Vagina (tissue), 2 donors: ENCODE measurements at regions not wholly inside any gene's neighbourhood (a gene's known extent, or its start where the extent isn't known, plus 50 kb on each side); places are given as distances from the start of the nearest gene placed in this dataset.

Experiments used
- DNase-seq, 2 donors: peaks; one replicate each; pipeline ENCODE4 v3.0.0-alpha.2; 2017; ENCODE audit errors: extremely low spot score in 2 of 2
- H3K27ac ChIP-seq: fragments of 200-600 bp; sonication (generic); one replicate; pipeline ENCODE4 v1.5.1; 2019
- H3K27me3 ChIP-seq: fragments of 200-600 bp; sonication (generic); one replicate; pipeline ENCODE4 v1.5.1; 2019
- H3K36me3 ChIP-seq, 2 donors: fragments of 200-600 bp; sonication (generic); one replicate each; pipeline ENCODE4 v1.5.1; 2017 to 2019
- H3K4me1 ChIP-seq: fragments of 200-600 bp; sonication (generic); one replicate; pipeline ENCODE4 v1.5.1; 2019
- H3K4me3 ChIP-seq, 2 donors: fragments of 200-600 bp; sonication (generic); 1 replicate in 1 of 2; 2 replicates in 1 of 2; pipeline ENCODE4 v1.5.1; 2016 to 2019
- H3K9me3 ChIP-seq: fragments of 200-600 bp; sonication (generic); one replicate; pipeline ENCODE4 v1.5.1; 2019
- CTCF ChIP-seq, 3 experiments: fragments of 450-650 bp in 2 of 3; fragments of 200-600 bp in 1 of 3; sonication (generic) in 1 of 3; IDR thresholded peaks; one replicate each; pipeline ENCODE4 v1.5.1; 2017 to 2019; ENCODE audit warnings: antibody characterized with exemption in 3 of 3, mild to moderate bottlenecking in 2 of 3, moderate library complexity in 2 of 3
- POLR2A ChIP-seq, 2 donors: fragments of 450-650 bp; IDR thresholded peaks; one replicate each; pipeline ENCODE4 v1.6.1; 2017; ENCODE audit warnings: antibody characterized with exemption in 2 of 2, mild to moderate bottlenecking in 2 of 2, moderate library complexity in 2 of 2
- POLR2AphosphoS5 ChIP-seq, 2 donors: sonication (generic); formaldehyde crosslinking; IDR thresholded peaks; one replicate each; pipeline ENCODE4 v1.9.0; 2017; ENCODE audit warnings: antibody characterized with exemption in 2 of 2, mild to moderate bottlenecking in 2 of 2, low read depth in 1 of 2; ENCODE audit not compliant: insufficient read depth in 1 of 2
- intact Hi-C: fragments of 100-400 bp; cut with DNase I; formaldehyde crosslinking; loops from one replicate; pipeline ENCODE4 v1.15.1; 2023

GRCh38 chr11:91373497-91373896, 851.1 kb upstream of the FAT3 start:
- DNase-seq, result no peak
- TF ChIP-seq POLR2AphosphoS5 (IDR thresholded peaks at IDR 0.05; ENCODE audit: insufficient read depth in 1 of 2, low read depth in 1 of 2), result no peak
- no peak for TF ChIP-seq POLR2A (IDR thresholded peaks at IDR 0.05)
- no peak for TF ChIP-seq CTCF (IDR thresholded peaks at IDR 0.05)
- no peaks in the 10 kb centered on the region for H3K36me3 ChIP-seq
- H3K4me3 ChIP-seq, result no peak overlapping the region
- no peaks in the 10 kb centered on the region for H3K9me3 ChIP-seq
- no peak overlapping the region for H3K27ac ChIP-seq
- H3K4me1 ChIP-seq, result no peaks in the 10 kb centered on the region
- no peaks in the 10 kb centered on the region for H3K27me3 ChIP-seq
- intact Hi-C loops, result no loop called here

DNA sequence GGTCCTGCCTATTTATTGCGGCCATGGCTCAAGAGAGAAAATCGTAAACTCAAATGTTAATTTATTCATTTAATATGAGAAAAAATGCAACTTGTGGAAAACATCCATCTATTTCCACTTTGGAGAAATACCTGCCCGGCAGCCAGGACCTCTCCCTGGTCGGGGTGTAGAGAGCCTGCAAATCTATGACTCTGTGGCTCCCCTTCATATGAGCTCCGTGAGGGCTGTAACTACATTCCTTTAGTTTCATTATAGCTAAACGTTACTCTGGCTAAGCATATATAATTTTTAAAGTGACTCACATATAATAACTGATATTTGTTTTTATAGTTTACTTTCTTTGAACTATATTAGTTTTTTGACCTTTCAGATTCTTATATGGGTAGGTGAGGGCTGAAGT, 857.8 kb upstream of the FAT3 start:
- H3K27ac ChIP-seq, result no peak overlapping the region
- H3K36me3 ChIP-seq, result no peaks in the 10 kb centered on the region
- no peaks in the 10 kb centered on the region for H3K27me3 ChIP-seq
- H3K4me1 ChIP-seq, result no peaks in the 10 kb centered on the region
- no peak overlapping the region for H3K4me3 ChIP-seq
- no peak for DNase-seq
- TF ChIP-seq CTCF (IDR thresholded peaks at IDR 0.05) (no peak), POLR2AphosphoS5 (IDR thresholded peaks at IDR 0.05; ENCODE audit: insufficient read depth in 1 of 2, low read depth in 1 of 2) (no peak), POLR2A (IDR thresholded peaks at IDR 0.05) (no peak)
- H3K9me3 ChIP-seq, result no peaks in the 10 kb centered on the region
- intact Hi-C loops, result no loop called here

- intact Hi-C loops, result no loop called here
- TF ChIP-seq CTCF (IDR thresholded peaks at IDR 0.05), result no peak
- TF ChIP-seq POLR2AphosphoS5 (IDR thresholded peaks at IDR 0.05; ENCODE audit: insufficient read depth in 1 of 2, low read depth in 1 of 2), result no peak
- no peak for TF ChIP-seq POLR2A (IDR thresholded peaks at IDR 0.05)
- H3K27me3 ChIP-seq, result no peaks in the 10 kb centered on the region
- no peak for DNase-seq
- H3K36me3 ChIP-seq, result no peaks in the 10 kb centered on the region
- no peak overlapping the region for H3K4me3 ChIP-seq
- H3K9me3 ChIP-seq, result no peaks in the 10 kb centered on the region
- H3K27ac ChIP-seq, result no peak overlapping the region
- no peaks in the 10 kb centered on the region for H3K4me1 ChIP-seq
Measured at GRCh38 chr11:91365986-91366585, 858.5 kb upstream of the FAT3 start.

GRCh38 chr11:91350931-91351330, 873.7 kb upstream of the FAT3 start:
- H3K4me1 ChIP-seq, result no peaks in the 10 kb centered on the region
- H3K27me3 ChIP-seq, result no peaks in the 10 kb centered on the region
- no peaks in the 10 kb centered on the region for H3K36me3 ChIP-seq
- H3K9me3 ChIP-seq, result no peaks in the 10 kb centered on the region
- H3K27ac ChIP-seq, result no peak overlapping the region
- intact Hi-C loops, result no loop called here
- TF ChIP-seq POLR2AphosphoS5 (IDR thresholded peaks at IDR 0.05; ENCODE audit: insufficient read depth in 1 of 2, low read depth in 1 of 2), result no peak
- no peak for TF ChIP-seq CTCF (IDR thresholded peaks at IDR 0.05)
- TF ChIP-seq POLR2A (IDR thresholded peaks at IDR 0.05), result no peak
- DNase-seq, result no peak
- no peak overlapping the region for H3K4me3 ChIP-seq

- intact Hi-C loops, result no loop called here
Measured at GRCh38 chr11:91326751-91327150, 897.9 kb upstream of the FAT3 start.

More at GRCh38 chr11:91326751-91327150, 897.9 kb upstream of the FAT3 start:
- TF ChIP-seq CTCF (IDR thresholded peaks at IDR 0.05) (no peak), POLR2A (IDR thresholded peaks at IDR 0.05) (no peak), POLR2AphosphoS5 (IDR thresholded peaks at IDR 0.05; ENCODE audit: insufficient read depth in 1 of 2, low read depth in 1 of 2) (no peak)
- no peaks in the 10 kb centered on the region for H3K27me3 ChIP-seq
- H3K36me3 ChIP-seq, result no peaks in the 10 kb centered on the region
- H3K27ac ChIP-seq, result no peak overlapping the region
- H3K4me1 ChIP-seq, result no peaks in the 10 kb centered on the region
- H3K9me3 ChIP-seq, result no peaks in the 10 kb centered on the region
- H3K4me3 ChIP-seq, result no peak overlapping the region
- DNase-seq, result no peak
